ENCODE measurements at regions not wholly inside any gene's neighbourhood (a gene's known extent, or its start where the extent isn't known, plus 50 kb on each side); places are given as distances from the start of the nearest gene placed in this dataset.

- Histone ChIP-seq H3K9me3 (no peaks in the 10 kb centered on the region), H3K27me3 (replicated peaks; ENCODE audit: control insufficient read depth, insufficient read depth, low read length) (no peaks in the 10 kb centered on the region), H3K4me3 (ENCODE audit: low read depth, low read length) (no peak overlapping the region), H3K4me1 (no peaks in the 10 kb centered on the region), H3K36me3 (ENCODE audit: control insufficient read depth, insufficient read depth, low read length) (no peaks in the 10 kb centered on the region)
- Mint-ChIP-seq H3K27ac (ENCODE audit: unreplicated experiment) (no peak overlapping the region), H3K27me3 (ENCODE audit: insufficient read depth, unreplicated experiment) (no peaks in the 10 kb centered on the region), H3K4me3 (ENCODE audit: unreplicated experiment) (no peak overlapping the region), H3K4me1 (ENCODE audit: low read depth, unreplicated experiment) (no peaks in the 10 kb centered on the region), H3K36me3 (ENCODE audit: insufficient read depth, unreplicated experiment) (no peaks in the 10 kb centered on the region), H3K9me3 (ENCODE audit: unreplicated experiment) (no peaks in the 10 kb centered on the region)
- CTCF ChIA-PET = no interaction called here
- DNase-seq = no peak
- TF ChIP-seq, protein P1, sequence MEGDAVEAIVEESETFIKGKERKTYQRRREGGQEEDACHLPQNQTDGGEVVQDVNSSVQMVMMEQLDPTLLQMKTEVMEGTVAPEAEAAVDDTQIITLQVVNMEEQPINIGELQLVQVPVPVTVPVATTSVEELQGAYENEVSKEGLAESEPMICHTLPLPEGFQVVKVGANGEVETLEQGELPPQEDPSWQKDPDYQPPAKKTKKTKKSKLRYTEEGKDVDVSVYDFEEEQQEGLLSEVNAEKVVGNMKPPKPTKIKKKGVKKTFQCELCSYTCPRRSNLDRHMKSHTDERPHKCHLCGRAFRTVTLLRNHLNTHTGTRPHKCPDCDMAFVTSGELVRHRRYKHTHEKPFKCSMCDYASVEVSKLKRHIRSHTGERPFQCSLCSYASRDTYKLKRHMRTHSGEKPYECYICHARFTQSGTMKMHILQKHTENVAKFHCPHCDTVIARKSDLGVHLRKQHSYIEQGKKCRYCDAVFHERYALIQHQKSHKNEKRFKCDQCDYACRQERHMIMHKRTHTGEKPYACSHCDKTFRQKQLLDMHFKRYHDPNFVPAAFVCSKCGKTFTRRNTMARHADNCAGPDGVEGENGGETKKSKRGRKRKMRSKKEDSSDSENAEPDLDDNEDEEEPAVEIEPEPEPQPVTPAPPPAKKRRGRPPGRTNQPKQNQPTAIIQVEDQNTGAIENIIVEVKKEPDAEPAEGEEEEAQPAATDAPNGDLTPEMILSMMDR (IDR thresholded peaks at IDR 0.05; ENCODE audit: insufficient read depth in 1 of 2, low read depth in 1 of 2, low read length in 1 of 2, severe bottlenecking in 1 of 2, unreplicated experiment in 1 of 2) = no peak
- BruUV-seq (replicated peaks) = no TSS peak
- intact Hi-C loops (cut with micrococcal nuclease; ENCODE audit: unreplicated experiment) = no loop called here
- POLR2A ChIA-PET = no interaction called here
Observed at GRCh38 chr13:40486518-40487163, 179.8 kb downstream of the FOXO1 start.

GRCh38 chr13:40488869-40489391 is 177.5 kb downstream of the FOXO1 start:
- Mint-ChIP-seq H3K9me3 (ENCODE audit: unreplicated experiment) (no peaks in the 10 kb centered on the region), H3K27ac (ENCODE audit: unreplicated experiment) (no peak overlapping the region), H3K4me1 (ENCODE audit: low read depth, unreplicated experiment) (no peaks in the 10 kb centered on the region), H3K36me3 (ENCODE audit: insufficient read depth, unreplicated experiment) (no peaks in the 10 kb centered on the region), H3K27me3 (ENCODE audit: insufficient read depth, unreplicated experiment) (no peaks in the 10 kb centered on the region), H3K4me3 (ENCODE audit: unreplicated experiment) (no peak overlapping the region)
- no peaks in the 10 kb centered on the region for H3K4me1 ChIP-seq
- ChIA-PET CTCF (no interaction called here), POLR2A (no interaction called here)
- no TSS peak for BruUV-seq (replicated peaks)
- DNase-seq = no peak
- H3K4me3 ChIP-seq (ENCODE audit: low read depth, low read length) = no peak overlapping the region
- TF ChIP-seq, protein P1 (IDR thresholded peaks at IDR 0.05; ENCODE audit: insufficient read depth in 1 of 2, low read depth in 1 of 2, low read length in 1 of 2, severe bottlenecking in 1 of 2, unreplicated experiment in 1 of 2) = no peak
- intact Hi-C loops (cut with micrococcal nuclease; ENCODE audit: unreplicated experiment) = no loop called here
- H3K36me3 ChIP-seq (ENCODE audit: control insufficient read depth, insufficient read depth, low read length) = no peaks in the 10 kb centered on the region
- H3K9me3 ChIP-seq = no peaks in the 10 kb centered on the region
- no peaks in the 10 kb centered on the region for H3K27me3 ChIP-seq (replicated peaks; ENCODE audit: control insufficient read depth, insufficient read depth, low read length)

DNA sequence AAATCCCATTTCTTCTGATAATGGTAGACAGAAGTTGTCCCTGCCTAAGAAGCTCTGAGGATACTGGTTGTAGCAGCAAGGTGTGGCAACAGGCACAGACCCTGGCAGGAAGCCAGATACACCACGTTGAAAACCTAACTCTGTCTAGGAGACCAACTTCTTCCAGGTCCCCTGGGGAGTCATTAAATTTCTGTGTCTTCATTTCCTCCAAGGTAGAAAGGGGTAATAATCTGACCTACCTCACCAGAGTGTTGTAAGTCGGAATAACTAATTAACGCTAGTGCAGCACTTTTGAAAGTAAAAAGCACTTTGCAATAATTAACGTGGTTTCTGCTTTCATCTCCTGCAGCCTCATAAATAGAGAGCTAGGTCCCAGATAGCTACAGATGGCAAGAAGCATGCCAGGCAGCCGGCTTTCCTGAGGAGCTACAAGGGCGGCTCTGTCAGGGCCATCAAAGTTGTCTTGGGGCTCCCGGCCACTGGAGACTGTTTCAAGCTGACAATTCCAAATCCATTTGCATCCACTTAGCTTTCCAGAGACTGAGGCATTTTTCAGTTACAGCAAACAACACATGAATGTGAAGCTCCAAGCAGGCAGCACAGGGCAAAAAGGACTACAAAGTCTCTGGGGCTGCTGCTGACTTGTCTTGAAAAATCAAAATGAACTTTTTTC is 176.2 kb downstream of the FOXO1 start:
- CTCF ChIA-PET = interaction anchor here (0.8 kb wide), 1 partner anchor 256 kb away, joined by 3 read pairs; no protein-coding TSS in a partner anchor
- no TSS peak for BruUV-seq (replicated peaks)
- intact Hi-C loops (cut with micrococcal nuclease; ENCODE audit: unreplicated experiment) = no loop called here

More for the DNA sequence above, 176.2 kb downstream of the FOXO1 start:
- H3K9me3 ChIP-seq = no peaks in the 10 kb centered on the region
- Mint-ChIP-seq H3K4me3 (ENCODE audit: unreplicated experiment) (no peak overlapping the region), H3K4me1 (ENCODE audit: low read depth, unreplicated experiment) (peaks cover 10% of the 10 kb centered on the region), H3K36me3 (ENCODE audit: insufficient read depth, unreplicated experiment) (no peaks in the 10 kb centered on the region), H3K9me3 (ENCODE audit: unreplicated experiment) (no peaks in the 10 kb centered on the region), H3K27ac (ENCODE audit: unreplicated experiment) (no peak overlapping the region), H3K27me3 (ENCODE audit: insufficient read depth, unreplicated experiment) (no peaks in the 10 kb centered on the region)
- POLR2A ChIA-PET = no interaction called here
- TF ChIP-seq, protein P1 (IDR thresholded peaks at IDR 0.05; ENCODE audit: insufficient read depth in 1 of 2, low read depth in 1 of 2, low read length in 1 of 2, severe bottlenecking in 1 of 2, unreplicated experiment in 1 of 2) = no peak
- no peaks in the 10 kb centered on the region for H3K27me3 ChIP-seq (replicated peaks; ENCODE audit: control insufficient read depth, insufficient read depth, low read length)
- peaks cover 3% of the 10 kb centered on the region for H3K4me1 ChIP-seq
- DNase-seq = no peak
- no peak overlapping the region for H3K4me3 ChIP-seq (ENCODE audit: low read depth, low read length)
- H3K36me3 ChIP-seq (ENCODE audit: control insufficient read depth, insufficient read depth, low read length) = no peaks in the 10 kb centered on the region

Measured in Caco-2 (cell line).